Suprapubic skin (tissue), 4 donors: ENCODE measurements at regions not wholly inside any gene's neighbourhood (a gene's known extent, or its start where the extent isn't known, plus 50 kb on each side); places are given as distances from the start of the nearest gene placed in this dataset.

Experiments used
- DNase-seq, 2 donors: peaks; one replicate each; pipeline ENCODE4 v3.0.0-alpha.2; 2019; ENCODE audit warnings: low spot score in 2 of 2
- H3K27ac ChIP-seq: fragments of 200-600 bp; sonication (generic); one replicate; pipeline ENCODE4 v1.5.1; 2019
- H3K27me3 ChIP-seq: fragments of 200-600 bp; sonication (generic); one replicate; pipeline ENCODE4 v1.5.1; 2019
- H3K36me3 ChIP-seq: fragments of 200-600 bp; sonication (generic); one replicate; pipeline ENCODE4 v1.5.1; 2019
- H3K4me1 ChIP-seq: fragments of 200-600 bp; sonication (generic); one replicate; pipeline ENCODE4 v1.5.1; 2019
- H3K4me3 ChIP-seq: fragments of 200-600 bp; sonication (generic); one replicate; pipeline ENCODE4 v1.5.1; 2019; ENCODE audit warnings: mild to moderate bottlenecking
- H3K9me3 ChIP-seq: fragments of 200-600 bp; sonication (generic); one replicate; pipeline ENCODE4 v1.5.1; 2019
- EP300 ChIP-seq: sonication (generic); formaldehyde crosslinking; IDR thresholded peaks from one replicate; pipeline ENCODE4 v1.6.1; 2017; ENCODE audit warnings: antibody characterized with exemption
- POLR2A ChIP-seq, 2 donors: fragments of 450-650 bp; IDR thresholded peaks; one replicate each; pipeline ENCODE4 v1.6.1; 2017; ENCODE audit warnings: antibody characterized with exemption in 2 of 2, mild to moderate bottlenecking in 2 of 2, moderate library complexity in 2 of 2
- POLR2AphosphoS5 ChIP-seq, 3 donors: sonication (generic); formaldehyde crosslinking; IDR thresholded peaks; one replicate each; pipeline ENCODE4 v1.6.1; 2017; ENCODE audit warnings: antibody characterized with exemption in 3 of 3
- WGBS: methylation state at CpG from one replicate; pipeline ENCODE4 v1.1.5; 2018; 5-methylcytosine and 5-hydroxymethylcytosine counted together
- TF ChIP-seq, protein P1 (sequence below), 2 donors: fragments of 200-600 bp in 1 of 2; fragments of 450-650 bp in 1 of 2; sonication (generic) in 1 of 2; IDR thresholded peaks; one replicate each; pipeline ENCODE4 v1.5.1; 2016 to 2019; ENCODE audit warnings: antibody characterized with exemption in 2 of 2, mild to moderate bottlenecking in 1 of 2, moderate library complexity in 1 of 2

DNA sequence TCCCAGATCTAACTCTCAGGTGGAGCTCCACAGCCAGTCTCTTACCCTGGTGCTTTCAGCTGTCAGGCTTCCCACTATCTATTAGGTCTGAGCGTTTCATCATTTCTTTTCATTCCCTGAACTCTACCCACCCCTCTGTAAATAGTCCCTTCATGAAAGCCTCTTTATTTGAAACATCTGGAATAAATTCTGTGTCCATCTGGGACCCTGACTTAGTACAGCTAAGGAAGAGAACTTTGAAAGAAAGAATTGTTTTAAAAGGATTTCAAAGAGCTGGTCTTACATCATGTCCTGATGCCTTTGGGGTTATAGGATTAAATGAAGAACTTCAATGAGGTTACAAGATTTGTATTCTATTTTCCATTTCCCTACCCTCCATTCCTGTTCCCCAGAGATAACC, 388.5 kb upstream of the CA10 start:
- Histone ChIP-seq H3K4me3 (no peak overlapping the region), H3K27ac (no peak overlapping the region), H3K4me1 (no peaks in the 10 kb centered on the region), H3K9me3 (no peaks in the 10 kb centered on the region), H3K27me3 (no peaks in the 10 kb centered on the region), H3K36me3 (no peaks in the 10 kb centered on the region)
- 42% methylated on average over 1 of the region's 1 CpG for WGBS
- TF ChIP-seq EP300 (no peak), POLR2A (IDR thresholded peaks at IDR 0.05) (no peak), POLR2AphosphoS5 (IDR thresholded peaks at IDR 0.05) (no peak)
- TF ChIP-seq, protein P1, sequence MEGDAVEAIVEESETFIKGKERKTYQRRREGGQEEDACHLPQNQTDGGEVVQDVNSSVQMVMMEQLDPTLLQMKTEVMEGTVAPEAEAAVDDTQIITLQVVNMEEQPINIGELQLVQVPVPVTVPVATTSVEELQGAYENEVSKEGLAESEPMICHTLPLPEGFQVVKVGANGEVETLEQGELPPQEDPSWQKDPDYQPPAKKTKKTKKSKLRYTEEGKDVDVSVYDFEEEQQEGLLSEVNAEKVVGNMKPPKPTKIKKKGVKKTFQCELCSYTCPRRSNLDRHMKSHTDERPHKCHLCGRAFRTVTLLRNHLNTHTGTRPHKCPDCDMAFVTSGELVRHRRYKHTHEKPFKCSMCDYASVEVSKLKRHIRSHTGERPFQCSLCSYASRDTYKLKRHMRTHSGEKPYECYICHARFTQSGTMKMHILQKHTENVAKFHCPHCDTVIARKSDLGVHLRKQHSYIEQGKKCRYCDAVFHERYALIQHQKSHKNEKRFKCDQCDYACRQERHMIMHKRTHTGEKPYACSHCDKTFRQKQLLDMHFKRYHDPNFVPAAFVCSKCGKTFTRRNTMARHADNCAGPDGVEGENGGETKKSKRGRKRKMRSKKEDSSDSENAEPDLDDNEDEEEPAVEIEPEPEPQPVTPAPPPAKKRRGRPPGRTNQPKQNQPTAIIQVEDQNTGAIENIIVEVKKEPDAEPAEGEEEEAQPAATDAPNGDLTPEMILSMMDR (IDR thresholded peaks at IDR 0.05), result no peak
- DNase-seq, result no peak

DNA sequence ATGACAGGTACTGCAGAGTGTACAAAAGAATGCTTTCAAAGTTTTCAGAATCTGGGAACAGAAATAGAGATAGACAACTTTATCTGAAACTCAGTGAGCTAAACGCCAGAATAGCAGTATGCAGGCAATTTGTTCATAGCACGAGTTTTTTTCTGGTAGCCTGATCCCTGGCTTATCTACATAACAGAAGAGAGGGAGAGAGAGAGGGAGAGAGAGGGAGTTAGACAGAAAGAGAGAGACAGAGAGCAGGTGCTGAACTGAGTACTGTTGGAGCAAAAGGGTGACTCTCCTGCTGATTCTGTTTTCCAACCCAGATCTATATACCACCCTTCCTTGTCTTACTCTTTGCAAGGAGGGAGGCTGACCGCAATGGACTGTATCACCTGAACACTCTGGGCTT, 388.0 kb upstream of the CA10 start:
- Histone ChIP-seq H3K9me3 (no peaks in the 10 kb centered on the region), H3K4me1 (no peaks in the 10 kb centered on the region), H3K27me3 (no peaks in the 10 kb centered on the region), H3K4me3 (no peak overlapping the region), H3K36me3 (no peaks in the 10 kb centered on the region), H3K27ac (no peak overlapping the region)
- DNase-seq, result no peak
- TF ChIP-seq POLR2A (IDR thresholded peaks at IDR 0.05) (no peak), POLR2AphosphoS5 (IDR thresholded peaks at IDR 0.05) (no peak), EP300 (no peak)
- TF ChIP-seq, protein P1 (IDR thresholded peaks at IDR 0.05), result no peak
- 38% methylated on average over 3 of the region's 3 CpGs for WGBS

- H3K4me1 ChIP-seq, result no peaks in the 10 kb centered on the region
- 16% methylated on average over 1 of the region's 1 CpG for whole genome bisulfite sequencing
- TF ChIP-seq, protein P1 (IDR thresholded peaks at IDR 0.05), result no peak
- TF ChIP-seq EP300 (no peak), POLR2AphosphoS5 (IDR thresholded peaks at IDR 0.05) (no peak), POLR2A (IDR thresholded peaks at IDR 0.05) (no peak)
- H3K4me3 ChIP-seq, result no peak overlapping the region
- H3K27me3 ChIP-seq, result no peaks in the 10 kb centered on the region
- H3K9me3 ChIP-seq, result no peaks in the 10 kb centered on the region
- H3K36me3 ChIP-seq, result no peaks in the 10 kb centered on the region
- no peak overlapping the region for H3K27ac ChIP-seq
- DNase-seq, result no peak
These were observed 378.9 kb upstream of the CA10 start for GRCh38 chr17:52537421-52537820.

DNA sequence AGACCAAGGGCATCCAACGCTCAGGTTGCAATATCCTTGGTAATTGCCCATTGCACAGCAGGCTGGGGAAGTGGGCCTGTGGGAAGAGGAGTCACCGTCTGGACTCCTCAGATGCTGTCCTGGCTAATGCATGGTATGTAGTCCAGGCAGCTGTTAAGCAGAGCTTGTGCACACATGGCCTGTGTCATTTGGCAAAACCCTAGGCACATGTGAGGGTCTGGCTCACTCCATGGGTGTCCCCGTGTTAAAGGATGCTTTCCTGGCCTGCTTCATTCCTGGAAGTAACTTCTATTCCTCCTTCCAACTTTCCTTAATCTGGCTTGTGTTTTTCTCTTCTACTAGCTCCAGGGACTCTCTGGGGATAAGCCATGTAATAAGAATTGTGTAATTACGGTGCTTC, 378.0 kb upstream of the CA10 start:
- no peak for DNase-seq
- TF ChIP-seq POLR2A (IDR thresholded peaks at IDR 0.05) (no peak), POLR2AphosphoS5 (IDR thresholded peaks at IDR 0.05) (no peak), EP300 (no peak)
- TF ChIP-seq, protein P1 (IDR thresholded peaks at IDR 0.05), result no peak
- Histone ChIP-seq H3K27me3 (no peaks in the 10 kb centered on the region), H3K9me3 (no peaks in the 10 kb centered on the region), H3K27ac (no peak overlapping the region), H3K36me3 (no peaks in the 10 kb centered on the region), H3K4me3 (no peak overlapping the region), H3K4me1 (no peaks in the 10 kb centered on the region)
- WGBS, result 58% methylated on average over 4 of the region's 4 CpGs

DNA sequence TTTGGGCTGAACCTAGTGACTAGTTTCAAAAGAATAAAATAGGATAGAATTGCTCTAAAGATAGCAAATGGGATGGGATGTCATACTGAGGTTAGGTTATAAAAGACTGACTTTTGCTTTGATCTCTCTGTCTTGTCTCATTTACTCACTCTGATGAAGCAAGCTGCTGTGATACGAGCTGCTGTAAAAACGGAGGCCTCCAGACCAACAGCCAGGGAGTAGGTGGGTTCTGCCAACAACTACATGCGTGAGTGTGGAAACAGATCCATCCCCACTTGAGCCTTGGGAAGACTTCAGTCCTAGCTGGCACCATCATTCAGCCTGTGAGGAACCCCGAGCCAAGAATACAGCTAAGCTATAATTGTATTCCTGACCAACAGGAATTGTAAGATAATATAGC, 373.9 kb upstream of the CA10 start:
- H3K4me3 ChIP-seq, result no peak overlapping the region
- no peaks in the 10 kb centered on the region for H3K9me3 ChIP-seq
- no peak for DNase-seq
- 59% methylated on average over 4 of the region's 4 CpGs for WGBS
- H3K4me1 ChIP-seq, result no peaks in the 10 kb centered on the region
- TF ChIP-seq EP300, result no peak
- no peak for TF ChIP-seq POLR2A (IDR thresholded peaks at IDR 0.05)
- TF ChIP-seq, protein P1 (IDR thresholded peaks at IDR 0.05), result no peak
- no peak for TF ChIP-seq POLR2AphosphoS5 (IDR thresholded peaks at IDR 0.05)
- H3K27ac ChIP-seq, result no peak overlapping the region
- no peaks in the 10 kb centered on the region for H3K36me3 ChIP-seq
- H3K27me3 ChIP-seq, result no peaks in the 10 kb centered on the region
